C4-2B (cell line): ENCODE measurements at regions not wholly inside any gene's neighbourhood (a gene's known extent, or its start where the extent isn't known, plus 50 kb on each side); places are given as distances from the start of the nearest gene placed in this dataset.

Experiments used
- ZFX ChIP-seq: fragments of 450-650 bp; IDR thresholded peaks from 2 replicates; pipeline ENCODE4 v1.6.1; 2017
- TF ChIP-seq, protein P1 (sequence below): fragments of 450-650 bp; conservative IDR thresholded peaks from 2 replicates; pipeline ENCODE4 v1.5.1; 2017; ENCODE audit warnings: mild to moderate bottlenecking

DNA sequence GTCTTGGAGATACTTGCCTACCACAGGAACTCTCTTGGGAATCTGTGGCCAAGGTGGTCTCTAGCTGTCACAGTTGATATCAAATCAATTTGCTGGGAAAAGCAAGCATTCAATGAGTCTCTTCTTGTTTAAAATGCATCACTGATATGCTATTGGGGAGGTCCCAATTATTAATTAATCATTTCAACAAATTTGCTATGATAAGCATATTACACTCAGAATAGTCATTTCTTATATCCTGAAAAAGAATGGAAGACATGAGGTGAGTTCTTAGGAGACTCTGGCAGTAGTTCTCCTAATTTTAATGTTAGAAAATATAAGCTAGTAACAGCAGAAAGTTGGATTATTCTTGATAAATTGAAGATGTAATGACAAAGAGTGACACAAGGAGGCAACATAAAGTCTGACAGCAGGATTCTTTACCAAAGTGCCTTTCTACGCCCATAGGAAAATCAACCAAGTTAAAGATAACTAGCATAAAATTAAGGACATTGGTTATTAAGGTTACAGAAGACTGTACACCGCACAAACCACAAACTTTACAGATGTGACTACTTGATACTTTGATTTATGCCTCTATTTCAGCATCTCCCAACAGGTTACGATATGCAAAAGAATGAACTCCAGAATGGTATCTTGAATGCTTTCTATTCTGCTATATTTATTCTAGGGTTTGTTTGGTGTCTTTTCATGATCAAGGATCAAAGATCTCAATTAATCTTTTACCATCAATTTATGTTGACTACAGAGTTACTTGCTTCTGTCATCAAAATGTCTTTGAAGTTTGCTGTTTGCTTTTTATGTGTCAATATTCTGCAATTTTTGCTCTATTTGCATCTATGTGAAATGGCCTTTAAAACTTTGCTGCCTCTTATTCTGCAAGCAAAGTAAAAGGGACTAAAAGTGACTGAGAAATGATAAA, 349.6 kb upstream of the CLEC14A start:
- TF ChIP-seq ZFX = no peak
- TF ChIP-seq, protein P1, sequence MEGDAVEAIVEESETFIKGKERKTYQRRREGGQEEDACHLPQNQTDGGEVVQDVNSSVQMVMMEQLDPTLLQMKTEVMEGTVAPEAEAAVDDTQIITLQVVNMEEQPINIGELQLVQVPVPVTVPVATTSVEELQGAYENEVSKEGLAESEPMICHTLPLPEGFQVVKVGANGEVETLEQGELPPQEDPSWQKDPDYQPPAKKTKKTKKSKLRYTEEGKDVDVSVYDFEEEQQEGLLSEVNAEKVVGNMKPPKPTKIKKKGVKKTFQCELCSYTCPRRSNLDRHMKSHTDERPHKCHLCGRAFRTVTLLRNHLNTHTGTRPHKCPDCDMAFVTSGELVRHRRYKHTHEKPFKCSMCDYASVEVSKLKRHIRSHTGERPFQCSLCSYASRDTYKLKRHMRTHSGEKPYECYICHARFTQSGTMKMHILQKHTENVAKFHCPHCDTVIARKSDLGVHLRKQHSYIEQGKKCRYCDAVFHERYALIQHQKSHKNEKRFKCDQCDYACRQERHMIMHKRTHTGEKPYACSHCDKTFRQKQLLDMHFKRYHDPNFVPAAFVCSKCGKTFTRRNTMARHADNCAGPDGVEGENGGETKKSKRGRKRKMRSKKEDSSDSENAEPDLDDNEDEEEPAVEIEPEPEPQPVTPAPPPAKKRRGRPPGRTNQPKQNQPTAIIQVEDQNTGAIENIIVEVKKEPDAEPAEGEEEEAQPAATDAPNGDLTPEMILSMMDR = peak; percentile 45
